Cerebellar nuclear complex (tissue), 1 donor: ENCODE measurements at regions not wholly inside any gene's neighbourhood (a gene's known extent, or its start where the extent isn't known, plus 50 kb on each side); places are given as distances from the start of the nearest gene placed in this dataset.
"Not testable (repeated sequence)": the region's sequence is repeated elsewhere in the genome, so short reads cannot be mapped to it uniquely, and the experiment has no call there.

Experiments
- DNase-seq, 2 experiments: peaks; one replicate each; lab custom pipeline; 2025; lab: John Stamatoyannopoulos, UW

DNA sequence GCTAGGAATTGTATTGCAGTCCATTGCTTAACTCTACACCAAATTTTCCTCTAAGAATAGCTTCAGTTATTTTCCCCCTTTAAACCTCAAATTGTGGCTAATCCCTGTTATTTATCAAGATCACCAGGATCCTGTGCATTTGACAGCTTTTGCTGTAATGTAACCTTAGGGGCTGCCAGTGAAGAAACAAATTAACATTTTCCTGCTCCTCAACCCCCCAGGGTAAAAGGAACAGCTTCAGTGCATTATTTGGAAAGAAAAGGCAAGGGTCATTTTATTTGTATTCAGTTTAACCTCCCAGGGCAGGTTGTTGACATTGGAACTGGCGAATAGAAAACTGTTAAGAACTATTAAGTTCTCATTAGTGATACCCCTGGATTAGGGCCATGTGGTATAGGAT is 57.0 kb downstream of the PCDH20 start:
- DNase-seq = no peak

DNA sequence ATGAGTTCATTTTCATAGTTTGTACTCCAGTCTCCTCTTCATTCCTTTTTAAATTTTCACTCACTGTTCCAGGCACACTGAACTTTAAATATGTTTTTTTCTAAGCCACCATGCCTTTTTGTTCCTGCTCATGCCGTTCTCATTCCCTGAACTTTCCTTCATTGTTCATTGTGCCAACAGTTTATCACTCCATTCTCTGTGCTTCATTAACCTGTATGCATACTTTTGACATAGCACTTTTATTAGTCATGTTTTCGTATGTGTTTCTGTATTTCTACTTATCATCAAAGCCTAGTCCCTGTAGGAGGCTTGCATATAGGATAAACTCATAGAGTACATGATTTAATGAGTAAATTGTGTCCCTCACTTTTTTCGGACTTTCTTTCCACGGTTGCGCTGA is 65.3 kb downstream of the PCDH20 start:
- no peak for DNase-seq

DNA sequence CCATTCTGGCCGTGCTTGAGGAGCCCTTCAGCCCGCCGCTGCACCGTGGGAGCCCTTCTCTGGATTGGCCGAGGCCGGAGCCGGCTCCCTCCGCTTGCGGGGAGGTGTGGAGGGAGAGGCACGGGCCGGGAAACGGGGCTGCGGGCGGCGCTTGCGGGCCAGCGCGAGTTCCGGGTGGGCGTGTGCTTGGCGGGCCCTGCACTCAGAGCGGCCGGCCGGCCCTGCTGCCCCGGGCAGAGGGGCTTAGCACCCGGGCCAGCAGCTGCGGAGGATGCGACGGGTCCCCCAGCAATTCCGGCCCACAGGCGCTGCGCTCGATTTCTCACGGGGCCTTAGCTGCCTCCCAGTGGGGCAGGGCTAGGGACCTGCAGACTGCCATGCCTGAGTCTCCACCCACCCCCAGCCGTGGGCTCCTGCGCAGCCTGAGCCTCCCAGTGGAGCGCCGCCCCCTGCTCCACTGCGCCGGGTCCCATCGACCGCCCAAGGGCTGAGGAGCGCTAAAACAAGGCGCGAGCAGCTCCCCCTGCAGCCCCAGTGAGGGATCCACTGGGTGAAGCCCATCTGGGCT is 76.5 kb downstream of the PCDH20 start:
- DNase-seq = no peak

DNA sequence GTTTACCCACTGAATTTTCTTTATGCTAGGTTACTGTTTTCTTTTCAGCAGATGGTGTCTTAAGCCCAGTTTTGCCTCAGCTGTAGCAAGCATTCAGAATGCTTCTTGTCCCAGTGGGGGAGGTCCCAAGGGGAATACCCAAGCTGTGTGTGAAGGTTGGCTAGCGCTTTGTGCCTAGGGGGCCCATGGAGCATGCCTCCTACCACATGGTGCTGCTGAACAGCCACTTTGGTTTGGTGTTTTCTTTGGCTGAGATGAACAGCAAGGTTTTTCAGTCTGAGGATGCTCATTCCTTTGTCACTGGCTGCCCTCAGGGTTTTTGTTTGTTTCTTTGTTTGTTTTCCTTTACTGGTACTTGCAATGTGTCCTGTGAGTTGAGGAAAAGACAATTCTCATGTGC is 99.0 kb downstream of the PCDH20 start:
- no peak for DNase-seq

DNA sequence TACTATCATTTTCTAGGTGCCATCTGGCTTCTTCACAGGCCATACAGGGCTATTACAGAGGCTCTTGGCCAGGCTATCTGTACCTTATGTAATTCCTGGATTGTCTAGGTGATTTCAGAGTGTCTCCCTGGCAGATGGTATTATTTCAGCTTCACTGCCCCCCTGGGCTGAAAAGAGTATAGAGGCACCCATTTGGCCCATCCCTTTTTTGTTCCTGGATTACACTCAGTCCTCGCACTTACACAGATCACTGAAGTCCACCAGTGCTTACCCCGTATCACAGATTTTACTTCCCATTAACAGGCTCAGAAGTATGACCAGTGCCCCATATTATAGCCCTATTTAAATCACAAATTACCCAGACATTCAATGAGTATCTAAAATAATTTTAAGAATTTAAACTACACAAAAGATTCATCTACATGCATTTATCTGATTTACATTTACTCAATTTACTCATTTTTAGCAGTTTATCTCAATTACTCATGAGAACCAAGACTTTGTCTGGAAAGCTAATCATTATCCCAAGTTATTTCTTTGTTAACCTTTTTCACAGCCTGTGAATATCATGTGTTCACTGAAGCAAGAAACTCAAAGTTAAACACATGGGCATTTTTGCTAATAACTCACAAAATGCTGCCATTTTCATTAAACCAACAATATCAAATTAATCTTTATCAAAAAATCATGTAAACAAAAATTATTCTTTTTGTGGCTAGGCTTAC is 121.0 kb downstream of the PCDH20 start:
- no peak for DNase-seq

DNA sequence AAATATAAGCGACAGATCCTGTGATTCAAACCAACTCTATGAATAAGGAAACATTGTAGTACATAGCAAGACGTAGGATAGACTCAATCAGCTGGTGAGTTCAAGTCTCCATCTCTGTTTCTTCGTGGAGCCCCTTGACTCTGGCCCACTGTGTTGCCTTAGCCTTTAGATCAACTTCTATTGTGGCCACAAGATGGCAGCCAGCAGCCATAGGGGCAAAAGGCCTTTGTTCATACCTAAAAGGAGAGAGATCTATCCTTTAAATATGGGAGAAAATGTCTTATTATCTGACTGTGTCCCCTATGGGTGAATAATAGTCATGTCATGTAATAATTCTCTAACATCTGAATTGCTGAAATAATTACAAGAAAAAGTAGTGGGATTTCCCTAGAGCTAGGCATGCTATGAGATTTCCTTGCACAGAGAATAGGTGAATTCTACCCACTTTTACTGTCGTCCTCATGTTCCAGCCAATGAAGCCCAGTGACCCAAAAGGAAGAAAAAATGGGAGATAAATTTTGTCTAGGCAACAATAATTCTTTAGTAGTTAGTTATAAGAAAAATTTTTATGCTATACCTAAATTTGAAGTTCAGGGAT is 129.4 kb downstream of the PCDH20 start:
- no peak for DNase-seq

DNA sequence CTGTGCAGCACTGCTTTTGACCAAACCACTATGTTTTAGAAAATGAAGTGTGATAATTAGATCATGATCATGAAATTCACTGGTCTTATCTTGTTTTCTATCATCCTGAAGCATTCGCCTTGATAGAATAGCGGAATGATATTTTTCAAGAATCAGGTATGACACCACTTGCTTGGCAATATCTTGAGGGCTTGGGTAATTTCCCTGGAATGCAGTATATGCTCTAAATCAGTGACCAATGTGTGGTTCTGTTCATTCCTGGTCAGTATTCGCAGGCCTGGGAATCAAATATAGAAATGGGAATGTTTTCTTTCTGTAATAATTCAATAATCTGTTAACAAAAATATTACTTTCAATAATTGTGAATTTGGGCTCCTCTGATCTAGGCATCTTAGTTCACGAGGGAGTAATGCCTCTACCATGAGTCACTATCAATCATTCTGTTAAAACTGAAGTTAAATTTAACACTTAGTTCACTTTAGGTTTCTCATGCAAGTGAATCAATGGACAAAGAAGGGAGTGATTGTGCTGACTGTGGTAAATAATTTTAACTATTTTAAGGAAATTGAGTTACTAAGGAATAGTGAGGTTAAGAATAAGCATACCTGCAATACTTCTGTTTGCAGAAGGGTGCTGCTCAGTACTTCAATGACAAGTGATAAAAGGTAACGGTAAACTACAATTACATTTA is 137.9 kb downstream of the PCDH20 start:
- no peak for DNase-seq

DNA sequence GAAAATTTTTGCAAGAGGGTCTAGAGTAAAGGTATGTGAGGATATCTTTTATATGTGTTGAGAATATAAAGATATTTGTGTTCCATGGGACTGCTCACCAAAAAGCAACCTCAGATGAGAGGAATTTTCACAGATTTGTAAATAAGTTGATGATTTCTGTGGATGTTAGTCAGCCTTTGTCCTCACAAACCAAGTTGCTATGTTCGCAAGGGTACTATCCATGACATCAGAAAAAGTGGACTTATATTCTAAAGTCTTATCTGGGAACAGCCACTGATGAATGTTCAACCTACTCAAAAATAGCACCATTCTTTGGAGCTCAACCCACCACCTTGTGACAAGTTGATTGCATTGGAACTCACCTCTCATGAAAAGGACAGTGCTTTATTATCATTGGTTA is 138.6 kb downstream of the PCDH20 start:
- DNase-seq = no peak

DNA sequence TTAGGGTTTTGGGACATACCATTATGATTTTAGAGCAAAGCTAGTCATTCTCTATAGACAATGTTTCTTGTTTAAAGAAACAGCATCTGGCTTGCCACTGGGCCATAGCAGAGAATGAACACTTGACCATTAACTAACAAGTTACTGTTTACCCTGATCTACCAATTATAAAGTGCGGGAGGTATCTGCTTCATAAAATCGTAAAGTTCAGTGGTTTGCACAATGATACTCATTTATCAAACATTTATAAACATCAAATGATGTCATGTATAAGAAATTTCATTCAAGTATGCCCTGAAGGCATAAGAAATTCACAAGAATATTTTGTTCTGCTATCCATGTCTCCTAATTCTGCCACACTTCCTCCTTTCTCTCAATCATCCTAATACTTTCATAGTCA is 139.2 kb downstream of the PCDH20 start:
- no peak for DNase-seq

DNA sequence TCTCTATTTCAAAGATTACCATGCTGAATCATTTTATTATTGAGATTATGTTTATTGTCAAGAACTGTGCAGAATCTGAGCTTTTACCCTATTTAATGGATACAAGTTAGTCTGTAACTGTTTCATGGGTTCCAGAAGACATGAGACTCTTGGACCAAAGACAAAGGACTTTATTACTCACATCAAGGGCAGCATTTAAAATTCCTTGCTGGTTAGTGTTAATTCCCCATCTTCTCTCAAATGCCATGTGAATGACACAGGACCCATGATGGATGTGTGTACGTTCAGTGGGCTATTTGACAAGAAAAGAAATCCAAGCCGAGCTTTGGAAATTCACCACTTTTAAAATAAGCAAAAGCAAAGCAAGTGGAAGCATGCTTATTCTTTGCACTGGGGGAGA is 139.9 kb downstream of the PCDH20 start:
- DNase-seq = no peak

DNA sequence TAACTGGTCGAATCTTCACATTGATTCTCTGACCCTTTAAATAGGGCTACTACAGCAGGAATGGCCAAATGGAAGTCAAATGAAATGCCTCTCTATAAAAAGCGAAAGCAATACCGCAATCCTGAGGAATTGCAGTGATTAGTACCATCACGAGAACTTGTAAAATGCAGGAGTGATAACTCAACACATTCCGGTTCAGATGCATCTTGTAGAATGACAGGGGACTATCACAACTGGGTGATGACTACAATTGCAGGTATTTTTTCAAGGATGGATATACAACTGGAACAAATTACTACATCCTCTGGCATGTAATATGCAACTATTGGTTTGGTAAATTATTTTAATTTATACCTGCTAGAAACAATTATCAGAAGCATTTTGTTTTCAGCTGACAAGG is 140.4 kb downstream of the PCDH20 start:
- DNase-seq = no peak

DNA sequence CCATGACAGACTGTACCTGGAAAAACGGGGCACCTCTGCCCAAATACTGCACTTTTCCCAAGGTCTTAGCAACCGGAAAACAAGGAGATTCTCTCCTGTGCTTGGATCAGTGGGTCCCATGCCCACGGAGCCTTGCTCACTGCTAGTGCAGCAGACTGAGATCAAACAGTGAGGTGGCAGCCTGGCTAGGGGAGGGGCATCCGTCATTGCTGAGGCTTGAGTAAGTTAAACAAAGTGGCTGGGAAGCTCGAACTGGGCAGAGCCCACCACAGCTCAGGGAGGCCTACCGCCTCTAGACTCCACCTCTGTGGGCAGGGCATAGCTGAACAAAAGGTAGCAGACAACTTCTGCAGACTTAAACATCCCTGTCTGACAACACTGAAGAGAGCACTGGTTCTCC is 148.8 kb downstream of the PCDH20 start:
- not testable (repeated sequence) for DNase-seq

DNA sequence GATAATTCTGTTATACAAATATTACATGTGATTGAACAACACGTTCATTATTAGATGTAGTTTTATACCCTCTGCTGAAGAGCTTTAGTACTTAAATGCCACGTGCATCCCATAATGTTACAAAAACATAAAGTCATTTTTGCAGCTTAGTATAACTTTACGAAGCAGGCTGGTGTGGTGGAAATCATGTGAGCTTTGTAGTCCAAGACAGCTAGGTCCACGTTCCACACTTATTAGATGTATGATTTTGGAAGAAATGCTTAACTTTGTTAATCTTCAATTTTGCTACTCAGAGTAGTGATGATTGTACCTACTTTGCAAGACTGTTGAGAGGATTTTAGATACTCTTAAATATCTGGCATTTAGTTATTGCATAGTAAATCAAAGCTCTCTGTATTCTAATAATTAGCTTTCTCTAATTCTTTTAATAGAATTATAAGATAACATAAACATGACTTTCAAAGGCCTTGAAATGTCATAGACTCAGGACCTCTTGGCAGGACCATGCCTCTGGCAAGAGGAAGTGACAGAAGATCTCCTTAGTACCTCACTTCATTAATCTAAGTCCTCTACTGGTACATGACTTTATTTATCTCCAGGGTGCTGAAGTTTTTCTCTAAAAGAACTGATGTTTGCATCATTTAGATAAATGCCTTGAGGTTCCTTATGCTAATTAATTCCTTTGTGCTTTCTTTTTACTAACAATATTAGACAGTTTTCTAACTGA is 153.7 kb downstream of the PCDH20 start:
- no peak for DNase-seq

DNA sequence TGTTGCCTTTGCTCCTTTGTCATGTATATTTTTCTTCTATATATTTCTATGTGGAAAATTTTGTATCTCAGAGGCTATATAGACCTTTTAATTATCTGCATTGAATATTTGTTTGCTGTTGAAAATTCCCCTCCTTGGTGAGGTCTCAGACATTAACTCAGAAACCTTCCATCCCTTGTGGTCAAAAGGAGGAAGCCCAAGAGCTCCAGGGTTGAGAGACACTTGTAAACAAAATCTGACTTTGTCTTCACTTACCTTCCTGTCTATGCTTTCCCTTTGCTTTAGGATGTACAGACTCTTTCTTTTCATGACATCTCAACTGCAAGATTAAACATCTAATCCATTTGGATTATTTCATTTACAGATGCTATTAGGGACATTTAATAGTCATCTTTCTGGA is 157.5 kb downstream of the PCDH20 start:
- no peak for DNase-seq

DNA sequence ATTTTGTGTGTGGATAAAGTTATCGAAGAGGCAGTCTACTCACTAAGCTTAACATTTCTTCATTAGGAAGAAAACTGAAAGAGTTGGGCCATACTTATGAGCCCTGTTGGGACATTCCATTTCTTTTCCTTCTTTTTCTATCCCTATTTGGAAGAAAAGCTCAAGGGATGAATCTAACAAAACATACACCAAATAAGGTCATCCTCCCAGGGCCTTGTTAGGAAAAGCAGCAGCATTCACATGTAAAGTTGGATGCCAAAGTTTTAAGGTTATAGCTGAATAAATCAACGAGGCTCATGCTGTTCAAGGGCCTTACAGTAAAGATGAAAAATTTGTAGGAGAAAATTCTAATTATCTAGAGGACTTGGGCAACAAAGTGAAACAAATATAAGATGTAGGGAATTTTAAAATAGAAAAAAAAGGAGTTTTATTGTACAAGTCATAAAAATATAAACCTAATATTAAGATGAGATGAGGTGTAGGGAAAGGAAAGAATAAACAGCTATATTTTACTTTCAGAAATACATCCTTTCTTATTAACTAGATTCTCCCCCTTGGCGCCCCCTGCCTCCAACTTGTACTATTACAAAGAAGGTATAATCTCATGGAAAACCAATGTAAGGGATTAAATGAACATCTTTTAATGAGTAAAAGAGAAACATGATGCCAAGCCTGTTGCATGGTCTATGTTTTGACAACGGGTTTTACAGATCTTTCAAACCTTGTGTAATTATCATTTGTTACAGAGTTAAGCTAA is 160.4 kb downstream of the PCDH20 start:
- no peak for DNase-seq

DNA sequence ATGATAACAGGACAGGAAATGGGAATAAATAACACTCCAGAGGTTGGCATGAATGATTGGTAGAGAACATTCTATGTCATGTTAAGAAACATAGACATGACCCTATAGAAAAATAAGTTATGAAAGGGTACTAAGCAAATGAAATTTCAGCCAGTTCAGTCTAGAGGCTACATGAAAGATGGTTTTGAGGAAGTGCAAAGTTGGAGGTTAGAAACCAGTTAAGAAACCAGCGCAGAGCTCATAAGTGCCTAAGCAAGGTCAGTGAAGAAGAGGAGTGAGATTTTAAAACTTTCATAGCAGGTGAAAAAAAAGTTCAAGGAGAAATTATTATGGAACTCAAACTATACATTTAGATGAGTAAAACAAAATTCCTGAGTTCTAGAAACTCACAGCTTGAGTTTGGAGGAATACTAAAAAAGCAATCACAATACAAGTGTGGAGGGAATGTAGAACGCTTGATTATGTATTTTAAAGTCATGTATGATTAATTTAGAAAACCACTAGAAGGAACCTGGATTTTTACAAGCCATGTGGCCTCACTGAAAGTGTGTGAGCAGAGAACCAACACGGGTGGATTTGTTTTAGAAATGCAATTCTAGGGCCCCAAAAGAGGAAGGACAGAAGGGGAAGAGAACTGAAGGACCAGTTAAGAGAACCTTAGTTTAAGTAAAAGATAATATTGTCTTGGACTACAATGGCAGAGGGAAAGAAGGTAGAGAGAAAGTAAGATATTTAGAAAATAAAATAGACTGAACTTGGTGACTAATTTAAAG is 162.4 kb downstream of the PCDH20 start:
- DNase-seq = no peak

DNA sequence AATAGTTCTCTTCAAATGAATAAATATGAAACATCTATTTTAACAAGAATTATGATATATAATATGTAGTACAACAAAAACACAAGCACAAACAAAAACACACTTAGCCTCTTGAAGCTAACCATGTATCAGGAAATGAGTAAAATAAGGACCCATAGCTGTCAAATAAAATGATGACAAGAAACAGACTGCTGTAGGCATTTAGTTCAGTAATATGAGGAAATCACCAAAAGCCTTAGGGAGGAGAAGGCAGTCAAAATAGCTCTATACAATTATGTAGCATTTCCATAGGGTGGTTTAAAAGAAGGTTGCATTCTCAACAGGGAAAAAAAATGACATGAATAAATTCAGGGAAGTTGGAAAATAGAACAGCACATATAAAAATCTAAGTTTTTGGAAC is 163.4 kb downstream of the PCDH20 start:
- no peak for DNase-seq

DNA sequence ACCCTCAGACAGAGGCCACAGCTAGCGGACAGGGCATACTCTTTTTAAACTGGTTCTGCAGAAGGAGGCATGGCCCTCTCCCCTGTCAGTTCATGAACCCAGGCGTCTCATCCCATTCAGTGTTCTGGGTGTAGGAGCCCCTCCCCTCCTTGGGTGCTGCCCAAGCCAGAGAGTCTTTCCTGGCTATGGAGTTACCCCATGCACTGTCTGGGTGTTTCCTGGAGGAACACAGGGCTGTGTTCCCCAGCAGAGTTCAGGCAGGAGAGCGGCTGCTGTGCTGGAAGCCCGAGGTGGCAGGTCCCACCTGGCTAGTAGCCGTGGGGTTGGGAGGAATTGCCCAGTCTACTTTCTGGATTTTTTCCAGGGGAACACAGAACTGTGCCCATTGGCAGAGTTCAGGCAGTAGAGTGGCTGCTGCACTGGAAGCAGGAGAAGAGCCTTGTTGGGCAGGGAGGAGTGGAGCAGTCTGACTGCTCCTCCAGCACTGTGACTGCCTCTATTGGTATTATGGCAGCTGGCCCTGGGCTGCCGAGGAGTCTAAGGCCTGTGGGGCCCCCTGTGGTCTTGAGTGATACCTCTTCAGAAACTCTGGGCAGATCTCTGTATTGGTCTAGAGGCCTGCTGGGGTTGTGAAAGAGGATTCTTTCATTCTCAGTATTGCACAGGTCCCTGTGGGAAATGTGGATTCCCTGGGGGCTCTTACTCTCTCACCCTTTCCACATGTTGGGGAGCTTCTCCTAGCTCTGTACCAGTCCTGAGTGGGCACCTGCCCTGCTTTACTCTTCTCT is 168.3 kb downstream of the PCDH20 start:
- DNase-seq = no peak

DNA sequence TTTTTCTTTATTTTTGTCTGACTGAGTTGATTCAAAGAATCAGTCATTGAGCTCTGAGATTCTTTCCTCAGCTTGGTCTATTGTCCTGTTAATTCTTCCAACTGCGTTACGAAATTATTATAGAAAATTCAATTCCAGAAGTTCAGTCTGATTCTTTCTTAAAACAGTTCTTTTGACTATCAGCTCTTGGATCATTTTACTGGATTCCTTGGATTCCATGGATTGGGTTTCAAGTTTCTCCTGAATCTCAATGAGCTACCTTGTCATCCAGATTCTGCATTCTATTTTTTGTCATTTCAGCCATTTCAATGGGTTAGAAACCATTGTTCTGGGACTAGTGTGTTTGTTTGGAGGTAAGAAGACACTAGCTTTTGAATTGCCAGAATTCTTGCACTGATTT is 169.3 kb downstream of the PCDH20 start:
- no peak for DNase-seq

DNA sequence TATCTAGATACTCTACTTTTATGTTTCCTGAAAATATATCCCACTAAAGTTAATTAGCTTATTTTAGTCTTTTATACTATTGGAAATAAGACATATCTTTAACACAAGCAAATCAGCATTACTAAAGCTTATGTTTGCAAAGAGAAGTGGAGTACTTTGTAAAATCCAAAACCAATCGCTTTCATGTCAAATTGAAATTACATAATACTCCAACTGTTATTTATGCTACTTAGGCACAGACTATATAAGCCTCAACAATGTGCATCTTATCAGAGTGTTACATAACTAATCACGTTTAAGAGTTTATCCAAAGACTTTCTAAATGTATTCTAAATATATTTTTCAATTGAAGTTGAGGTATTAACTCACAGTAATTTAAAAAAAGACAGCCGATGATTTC is 200.0 kb downstream of the PCDH20 start:
- no peak for DNase-seq
